ENCODE measurements at regions not wholly inside any gene's neighbourhood (a gene's known extent, or its start where the extent isn't known, plus 50 kb on each side); places are given as distances from the start of the nearest gene placed in this dataset.

DNA sequence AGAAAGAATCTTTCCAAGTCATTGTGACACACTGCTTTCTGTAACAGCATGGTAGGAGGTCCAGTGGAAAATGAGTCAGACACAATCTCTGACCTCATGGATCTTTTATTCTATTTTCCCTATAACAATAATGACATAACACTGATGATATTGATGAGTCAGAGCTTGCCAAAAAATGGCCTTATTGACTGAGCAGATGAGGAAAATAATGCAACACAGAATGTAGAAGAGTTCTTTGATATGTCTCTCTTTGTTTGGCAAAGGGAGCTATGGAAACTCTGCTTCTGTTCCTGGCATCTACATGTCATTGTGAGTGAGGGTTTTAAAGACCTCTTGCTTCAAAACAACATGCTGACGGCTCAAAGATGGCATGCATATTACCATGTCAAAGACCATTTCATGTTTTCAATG, 443.1 kb upstream of the ZNF608 start:
- no peak for DNase-seq

DNA sequence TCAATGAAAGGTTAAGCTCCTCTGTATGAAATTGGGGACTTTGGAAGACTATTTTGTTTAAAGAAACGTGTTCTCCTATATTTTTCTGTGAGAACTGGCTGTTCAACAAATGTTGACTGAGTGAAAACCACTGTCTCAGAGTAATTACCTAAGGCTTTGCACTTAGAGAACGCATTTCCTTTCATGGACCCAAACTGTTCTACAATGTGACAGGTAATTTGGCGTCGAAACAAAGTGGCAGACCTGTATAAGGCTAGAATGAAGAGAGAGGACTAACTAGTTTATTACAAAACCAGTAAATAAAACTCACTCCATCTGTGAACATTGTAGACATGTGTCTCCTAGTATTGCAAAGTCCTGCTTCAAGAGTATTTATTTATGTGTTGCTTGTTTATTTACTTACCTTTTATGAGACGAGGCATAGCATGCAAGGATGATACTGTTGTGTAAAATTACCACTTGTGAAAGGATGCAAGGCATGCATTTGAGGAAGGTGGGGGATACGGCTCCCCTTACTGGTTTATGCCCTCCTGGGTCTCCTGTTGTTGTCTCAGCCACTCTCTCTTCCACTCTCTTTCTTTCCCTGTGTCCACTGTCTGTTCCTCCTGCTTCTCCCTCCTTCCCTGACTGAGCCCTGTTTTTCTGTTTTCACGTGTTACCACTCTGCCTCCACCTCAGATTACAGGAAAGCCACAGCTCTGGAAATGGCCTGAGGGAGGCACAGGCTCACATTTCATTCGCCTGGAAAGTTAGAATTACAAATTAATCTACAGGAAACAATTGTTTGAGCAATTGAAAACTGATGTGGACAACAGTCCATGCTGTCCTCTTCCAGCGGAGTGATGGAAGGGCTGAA, 444.0 kb upstream of the ZNF608 start:
- DNase-seq = no peak

DNA sequence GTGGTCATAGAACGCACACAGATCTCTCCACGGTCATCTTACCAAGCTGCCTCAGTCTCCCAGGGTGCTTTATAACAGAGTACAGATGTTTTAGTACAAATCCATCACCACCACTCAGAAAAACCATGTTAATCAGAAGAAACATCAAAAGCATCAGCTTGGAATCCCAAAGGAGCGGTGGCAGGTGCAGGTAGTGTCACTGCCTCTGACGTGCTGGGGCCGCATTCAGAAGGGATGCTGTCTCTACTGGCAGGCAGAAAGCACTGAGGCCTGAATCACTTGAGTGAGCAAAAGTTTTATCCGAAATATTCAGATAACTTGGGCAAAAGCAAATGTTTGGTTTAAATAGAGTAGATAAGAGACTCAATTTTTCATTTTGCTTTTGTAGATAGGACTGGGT, 448.4 kb upstream of the ZNF608 start:
- DNase-seq = no peak

DNA sequence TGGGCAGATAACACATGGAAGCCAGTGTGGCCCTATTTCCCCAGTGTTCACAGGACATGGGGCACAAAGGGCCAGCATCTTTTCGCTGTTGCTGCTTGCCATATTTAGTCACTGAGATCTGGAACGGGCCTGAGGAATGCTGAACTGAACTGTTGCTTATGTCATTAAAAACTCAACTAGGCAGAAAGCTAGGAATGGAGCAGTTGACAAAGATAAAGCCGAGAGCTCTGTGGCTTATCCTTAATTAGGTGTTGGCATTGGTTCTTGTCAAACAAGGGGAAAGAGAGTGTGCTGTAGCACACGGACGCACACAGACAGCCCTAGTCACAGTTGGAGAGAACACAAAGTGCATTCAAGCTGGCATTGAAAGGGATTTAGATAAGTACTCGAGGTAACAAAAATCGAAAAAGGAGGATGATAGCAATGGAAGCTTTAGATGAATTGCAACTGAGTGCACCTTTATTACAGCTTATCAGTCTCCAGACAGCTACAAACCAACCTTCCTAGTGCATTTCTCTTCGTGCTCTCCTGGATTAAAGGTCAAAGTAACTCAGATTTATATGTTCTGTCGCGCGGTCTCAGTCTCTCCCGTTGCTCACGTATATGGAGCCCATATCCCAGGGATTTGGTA, 450.2 kb upstream of the ZNF608 start:
- DNase-seq = peak; percentile 19 to 40

DNA sequence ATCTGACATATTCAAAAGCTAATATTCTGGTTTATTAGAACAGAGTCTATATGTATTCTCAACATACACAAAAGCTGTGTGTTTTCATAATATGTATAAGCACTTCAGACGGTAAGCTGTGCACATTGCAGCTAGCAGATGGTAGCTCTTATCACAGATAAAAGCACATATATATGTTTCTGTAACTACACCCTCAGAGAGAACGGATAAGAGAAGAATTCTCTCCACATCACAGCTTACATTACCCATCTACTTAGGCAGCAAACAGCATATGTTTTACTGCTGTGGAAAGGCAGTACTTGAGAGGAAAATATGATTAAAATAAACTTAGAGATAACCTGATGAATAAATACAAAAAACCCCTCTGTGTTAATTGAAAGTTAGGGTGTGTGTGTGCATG, 450.9 kb upstream of the ZNF608 start:
- DNase-seq = no peak

DNA sequence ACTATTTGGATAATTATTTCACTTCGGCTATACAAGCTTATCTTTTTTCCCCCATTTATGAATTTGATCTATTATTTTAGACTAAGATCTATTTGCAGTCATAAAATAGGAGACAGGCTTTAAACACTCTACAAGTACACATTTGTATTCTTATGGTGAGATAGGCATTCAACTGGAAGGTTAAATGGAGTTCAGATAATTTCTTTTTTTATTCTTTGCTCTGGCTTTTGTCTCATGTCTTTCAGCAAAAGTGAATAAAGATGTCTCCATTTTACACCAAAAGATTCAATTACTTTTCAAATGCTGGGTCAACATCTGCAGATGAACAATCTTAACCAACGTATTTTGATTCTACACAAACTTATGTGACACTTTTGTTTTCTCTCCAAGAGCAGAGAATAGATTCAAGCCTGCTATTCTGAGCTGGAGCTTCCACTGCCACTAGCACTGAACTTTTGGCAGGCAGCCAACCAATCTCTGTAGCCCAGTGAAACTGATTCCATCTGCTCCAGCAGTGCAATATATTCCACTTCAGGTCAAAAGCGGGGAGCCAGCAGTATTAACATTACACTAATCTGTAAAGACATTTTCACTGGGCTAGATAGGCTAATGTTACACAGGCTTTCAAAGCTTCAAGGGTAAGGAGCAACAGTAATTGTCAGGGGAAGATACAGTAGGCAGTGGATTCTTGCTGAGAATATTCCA, 452.0 kb upstream of the ZNF608 start:
- peak; percentile 86 to 93 for DNase-seq

DNA sequence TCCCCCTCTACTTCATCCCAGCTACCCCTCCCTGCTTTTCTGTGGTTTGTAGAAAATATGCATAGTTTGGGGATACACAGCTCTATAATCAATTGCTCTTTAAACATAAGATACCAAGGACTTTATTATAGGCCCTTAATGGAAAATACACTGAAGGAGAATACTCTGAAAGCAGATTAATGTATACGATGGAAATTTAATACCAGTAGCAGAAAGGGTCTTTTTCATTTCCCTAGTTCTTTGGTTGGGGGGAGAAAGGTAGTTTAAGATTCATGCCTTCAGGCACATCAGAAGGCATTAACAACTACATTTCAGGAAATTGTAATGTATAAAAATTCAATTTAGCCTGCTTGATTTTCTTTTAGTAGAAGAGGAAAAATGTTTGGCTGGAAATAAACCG, 452.9 kb upstream of the ZNF608 start:
- no peak for DNase-seq

DNA sequence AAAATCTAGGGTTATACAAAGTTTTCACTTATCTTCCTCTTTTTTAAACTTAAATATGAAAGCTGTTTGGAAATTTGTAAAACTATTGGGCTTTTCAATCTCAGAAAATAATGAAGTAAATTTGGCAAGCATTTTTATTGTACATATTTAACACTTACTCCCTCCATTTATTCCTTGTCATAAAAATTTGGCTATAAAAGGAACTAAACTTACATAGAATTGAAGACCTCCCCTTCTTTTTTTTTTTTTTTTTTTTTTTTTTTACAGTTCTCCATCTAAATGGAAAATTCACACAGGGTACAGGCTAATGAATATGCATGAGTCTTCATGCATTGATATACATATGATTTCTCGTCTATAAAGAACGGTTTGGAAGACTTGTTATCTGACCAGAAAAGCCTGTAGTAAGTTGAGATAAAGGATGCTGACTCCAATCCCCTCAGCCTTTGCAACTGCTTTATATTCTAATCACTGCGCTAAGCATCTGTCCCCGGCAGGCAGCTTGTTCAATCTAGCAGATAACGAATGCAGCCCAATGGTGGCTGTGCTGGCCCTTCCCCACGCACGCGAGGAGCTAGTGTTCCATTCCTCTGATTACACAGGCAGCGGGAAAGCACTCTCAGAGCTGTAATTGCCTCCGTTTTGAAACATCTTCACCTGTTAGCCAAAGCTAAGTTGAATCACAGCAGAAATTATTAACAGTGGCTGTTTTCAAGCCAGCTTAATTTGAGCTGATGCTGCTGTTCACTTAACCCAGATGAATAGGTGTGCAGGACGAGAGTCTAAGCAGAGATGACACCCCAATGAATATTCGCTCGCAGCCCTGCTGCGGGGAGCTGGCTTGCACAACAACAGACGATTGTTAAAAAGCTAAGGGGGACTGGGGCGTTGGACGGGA, 453.8 kb upstream of the ZNF608 start:
- peak; percentile 20 to 52 for DNase-seq

DNA sequence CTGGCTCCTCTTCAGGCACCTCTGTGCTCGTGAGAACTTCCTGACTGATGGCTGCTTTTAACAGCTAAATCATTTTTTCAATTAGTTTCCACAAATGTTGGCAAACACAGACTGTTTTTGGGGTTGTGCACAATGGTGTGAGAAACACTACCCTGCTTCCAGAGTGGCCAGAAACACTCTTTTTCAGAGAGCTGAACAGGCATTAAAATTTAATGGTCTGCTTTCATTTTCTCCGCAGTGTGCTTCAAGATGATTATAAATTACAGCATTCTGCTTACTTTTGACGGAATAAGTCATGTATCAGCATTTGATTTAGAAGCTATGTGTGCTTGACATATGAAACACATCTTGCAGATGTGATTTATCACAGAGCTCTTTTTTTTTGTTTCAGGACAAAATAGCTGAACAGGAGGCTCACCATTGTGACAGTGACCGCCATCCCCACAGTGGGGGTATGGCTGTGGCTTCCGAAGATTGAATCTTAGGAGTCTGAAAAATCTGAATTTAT, 454.5 kb upstream of the ZNF608 start:
- no peak for DNase-seq

DNA sequence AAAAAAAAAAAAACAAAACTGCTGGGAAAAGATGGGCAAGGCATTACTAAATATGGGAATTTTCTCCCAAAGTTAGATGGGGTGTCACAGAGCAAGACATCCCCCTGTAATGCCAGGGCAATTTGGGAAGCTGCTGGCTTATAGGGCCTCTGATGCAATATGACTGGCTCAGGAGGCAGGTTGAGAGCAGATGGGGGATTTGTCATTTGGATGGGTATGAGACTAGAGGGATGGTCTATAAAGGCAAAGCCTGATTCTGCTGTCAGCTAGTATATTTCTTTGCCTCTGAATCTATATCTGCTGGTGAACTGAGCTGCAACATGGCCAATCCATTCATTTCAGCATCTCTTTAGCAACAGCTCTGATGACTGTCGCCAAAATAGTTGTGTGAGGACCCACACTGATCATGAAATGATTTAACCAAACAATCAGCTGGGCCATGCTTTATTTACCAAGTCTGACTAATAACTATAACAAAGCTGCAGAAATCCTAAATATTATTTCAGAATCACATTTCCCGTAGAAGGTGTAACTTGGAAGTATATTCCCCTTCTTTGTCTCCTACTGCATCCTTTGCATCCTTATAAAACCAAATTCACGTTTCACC, 455.1 kb upstream of the ZNF608 start:
- DNase-seq = no peak

DNA sequence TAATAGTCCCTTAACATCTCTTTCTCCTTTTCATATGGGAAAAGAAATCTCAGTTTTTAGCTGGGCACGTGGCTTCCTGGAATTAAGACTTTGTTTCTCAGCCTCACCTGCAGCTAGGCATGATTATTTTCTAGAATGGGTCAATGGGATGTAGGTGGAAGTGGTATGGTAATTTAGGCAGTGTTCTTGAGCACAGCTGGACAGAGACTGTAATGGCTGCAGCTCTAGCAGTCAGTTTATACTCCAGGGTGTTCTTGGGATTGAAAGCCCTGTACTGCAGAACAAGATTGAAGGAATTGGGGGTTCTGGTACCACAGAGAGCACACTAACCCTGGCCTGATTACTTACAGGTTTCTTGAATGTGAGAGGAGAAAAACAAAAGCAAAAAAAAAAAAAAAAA, 455.9 kb upstream of the ZNF608 start:
- DNase-seq = no peak

DNA sequence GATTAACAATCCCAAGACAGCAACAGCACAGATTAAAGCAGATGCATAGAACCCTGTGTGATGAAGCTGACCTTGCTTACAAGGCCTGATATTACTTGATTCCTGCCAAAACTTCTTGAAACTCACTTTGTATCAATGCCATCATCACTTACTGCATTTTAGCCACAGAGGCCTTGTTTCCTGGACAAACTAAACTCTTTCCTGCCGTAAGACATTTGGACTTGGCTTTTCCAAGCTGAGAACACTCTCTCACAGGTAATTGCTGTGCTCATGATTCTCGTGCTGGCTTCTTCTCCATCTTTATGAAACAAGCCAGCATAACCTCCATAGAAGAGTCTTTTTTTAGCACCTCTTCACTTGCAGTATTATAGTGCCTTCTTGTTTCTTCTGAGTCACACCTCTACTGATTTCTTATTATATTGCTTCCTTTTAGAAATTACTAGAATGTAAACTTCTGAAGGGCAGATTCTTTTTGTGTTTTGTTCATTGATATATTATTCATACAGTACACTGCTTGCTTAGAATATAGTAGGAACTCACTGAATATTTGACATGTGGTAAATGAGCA, 456.5 kb upstream of the ZNF608 start:
- no peak for DNase-seq

DNA sequence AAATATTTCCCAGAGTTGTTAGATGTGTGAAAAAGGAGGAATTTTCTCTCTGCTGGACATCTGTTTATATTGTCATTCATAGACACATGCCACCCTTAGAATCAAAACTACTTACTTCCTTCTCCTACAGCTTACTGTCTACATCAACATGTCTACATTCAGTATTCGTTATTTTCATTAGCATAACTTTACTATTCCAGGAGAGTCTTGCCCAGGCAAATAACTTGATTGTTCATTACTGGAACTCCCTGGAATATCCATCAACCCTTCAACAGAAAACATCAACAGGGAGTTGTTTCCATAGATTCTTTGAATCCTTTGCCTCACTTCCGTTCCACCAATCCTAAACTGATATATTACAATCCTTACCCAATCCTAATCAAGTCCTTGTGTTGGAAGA, 457.5 kb upstream of the ZNF608 start:
- DNase-seq = no peak

DNA sequence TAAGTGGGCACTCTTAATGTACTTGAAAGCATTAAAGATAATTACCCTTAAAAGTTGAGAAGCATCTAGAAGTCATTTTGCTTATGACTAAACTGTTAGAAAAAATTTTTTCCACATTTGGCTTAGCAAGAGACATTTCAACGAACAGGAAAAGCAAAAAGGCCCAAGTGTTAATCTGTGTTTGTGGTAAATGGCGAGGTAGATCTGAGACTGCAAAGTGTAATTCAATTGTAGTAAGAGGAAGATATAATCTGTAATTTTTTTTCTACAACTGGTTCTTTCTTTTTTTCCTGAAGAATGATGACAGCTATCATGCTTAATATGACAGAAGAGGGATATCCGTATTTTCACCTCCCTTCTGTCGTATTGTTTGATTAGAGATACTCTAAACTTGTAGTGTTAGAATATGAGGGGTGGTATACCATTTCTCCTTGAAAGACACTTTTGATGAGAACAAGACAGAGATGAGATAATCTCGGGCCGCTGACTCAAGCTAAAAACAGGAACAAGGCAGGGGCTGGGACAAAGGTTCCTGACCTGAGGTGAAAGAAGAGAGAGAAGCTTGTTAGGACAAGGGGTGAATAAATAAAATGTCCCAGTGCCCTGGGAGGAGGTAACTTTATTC, 459.3 kb upstream of the ZNF608 start:
- no peak for DNase-seq

DNA sequence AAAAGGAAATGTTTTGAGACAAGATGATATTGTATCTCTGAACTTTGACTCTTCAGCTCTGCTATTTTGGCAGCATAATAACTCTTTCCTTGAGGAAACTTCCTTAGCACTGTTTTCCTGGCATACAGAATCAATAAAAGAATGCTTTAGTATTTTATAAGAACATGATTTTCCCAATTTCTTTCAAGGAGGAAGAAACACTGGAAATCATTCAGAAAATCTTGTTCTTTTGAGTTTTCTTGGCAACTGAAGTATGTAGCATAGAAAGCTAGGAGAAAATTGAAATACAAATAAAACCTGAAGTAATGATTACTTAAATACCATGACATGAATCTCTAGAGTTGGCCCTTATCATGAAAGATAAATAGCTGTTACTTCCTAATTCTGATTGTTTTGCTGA, 461.4 kb upstream of the ZNF608 start:
- DNase-seq = no peak

DNA sequence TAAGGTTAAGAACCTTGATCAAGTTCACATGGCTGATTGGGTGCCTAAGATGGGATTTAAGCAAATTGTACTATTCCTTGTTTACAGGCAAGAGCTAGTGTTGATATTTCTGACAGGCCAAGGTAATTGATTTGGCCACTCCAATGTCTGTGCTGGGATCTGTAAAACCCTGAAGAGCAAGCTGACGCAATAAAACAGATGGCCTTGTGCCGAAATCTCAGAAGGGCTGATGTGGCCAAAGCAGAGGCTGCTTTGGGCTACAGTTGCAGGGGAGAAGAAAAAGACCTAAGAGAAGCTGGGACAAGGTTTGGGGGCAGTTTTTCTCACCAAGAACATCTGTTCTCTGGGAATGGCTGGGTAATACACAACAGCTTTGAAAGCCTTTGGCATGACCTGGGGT, 463.2 kb upstream of the ZNF608 start:
- no peak for DNase-seq

DNA sequence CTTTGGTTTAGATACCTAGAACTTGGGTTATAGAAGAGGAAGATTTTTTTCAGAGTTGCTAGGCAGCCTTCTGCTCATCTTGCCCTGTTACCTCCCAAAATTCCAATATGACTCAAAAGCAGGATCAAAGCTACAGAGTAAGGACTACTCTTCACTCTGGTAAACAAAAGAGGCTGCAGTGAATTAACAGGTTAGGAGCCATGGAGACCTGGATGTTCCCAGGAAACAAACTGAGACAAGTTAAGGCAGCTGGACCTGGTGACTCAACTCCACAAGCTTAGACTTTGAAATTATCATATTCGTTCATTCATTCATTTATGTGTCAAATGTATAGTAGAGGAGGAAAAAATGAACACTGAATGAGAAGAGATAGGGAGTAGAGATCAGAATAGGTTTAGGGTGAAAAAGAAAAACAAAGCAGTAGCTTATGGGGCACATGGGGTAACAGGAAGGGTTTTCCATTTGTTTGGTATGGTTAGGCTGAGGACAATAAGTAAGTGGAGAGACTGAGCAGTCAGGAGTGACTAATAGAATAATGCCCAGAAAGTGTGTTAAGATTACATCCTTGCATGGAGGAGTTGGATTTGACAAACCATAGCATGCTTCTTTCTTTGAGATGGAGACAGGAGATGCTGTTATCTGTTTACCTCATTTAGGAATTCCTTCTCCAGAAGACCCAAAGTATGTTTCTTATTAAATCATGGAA, 464.0 kb upstream of the ZNF608 start:
- DNase-seq = no peak

DNA sequence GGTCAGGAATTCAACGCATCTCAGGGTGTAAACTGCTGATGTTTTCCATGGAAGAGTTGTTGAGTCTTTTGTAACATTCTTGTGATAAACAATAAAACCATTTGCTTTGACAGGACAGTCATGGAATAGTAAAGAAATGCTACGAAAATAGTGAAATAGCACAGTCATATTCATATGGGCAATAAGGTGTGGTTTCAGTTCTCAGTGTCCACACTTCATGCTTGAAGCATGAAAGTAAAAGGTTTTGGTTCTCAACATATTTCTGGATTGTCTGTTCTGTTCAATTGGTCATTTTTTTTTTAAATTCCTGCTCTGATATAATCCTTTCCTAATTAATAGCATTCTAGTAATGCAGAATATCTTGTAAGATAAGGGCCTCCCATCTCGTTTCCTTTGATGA, 467.6 kb upstream of the ZNF608 start:
- DNase-seq = no peak

DNA sequence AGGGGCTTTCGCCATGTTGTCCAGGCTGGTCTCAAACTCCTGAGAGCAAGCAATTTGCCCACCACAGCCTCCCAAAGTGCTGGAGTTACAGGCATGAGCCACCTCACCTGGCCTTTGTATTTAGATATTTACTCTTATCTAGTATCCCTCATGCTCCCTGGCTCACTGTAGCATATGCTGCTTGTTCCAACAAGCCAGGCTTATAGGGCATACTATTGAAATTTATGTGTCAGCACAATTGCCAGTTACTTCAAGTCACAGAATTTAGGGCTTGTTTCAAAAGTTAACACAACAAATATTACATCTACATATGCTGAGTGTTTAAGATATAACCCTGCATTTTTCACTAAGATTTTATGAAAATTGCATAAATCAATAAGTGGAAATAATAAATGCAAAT, 469.2 kb upstream of the ZNF608 start:
- DNase-seq = no peak

DNA sequence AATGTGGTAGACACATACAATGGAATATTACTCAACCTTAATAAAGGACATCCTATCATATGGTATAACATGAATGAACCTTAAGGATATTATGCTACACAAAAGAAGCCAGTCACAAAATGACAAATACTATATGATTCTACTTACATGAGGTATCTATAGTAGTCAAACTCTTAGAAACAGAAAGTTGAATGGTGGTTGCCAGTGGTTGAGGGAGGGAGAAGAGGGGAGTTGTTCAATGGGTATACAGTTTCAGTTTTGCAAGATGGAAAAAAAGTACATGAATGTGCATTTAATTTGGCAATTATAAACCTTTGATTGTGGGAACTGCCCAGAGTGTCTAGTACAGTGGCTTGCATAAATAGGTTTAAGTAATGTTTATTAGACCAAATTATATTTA, 473.3 kb upstream of the ZNF608 start:
- DNase-seq = no peak

DNA sequence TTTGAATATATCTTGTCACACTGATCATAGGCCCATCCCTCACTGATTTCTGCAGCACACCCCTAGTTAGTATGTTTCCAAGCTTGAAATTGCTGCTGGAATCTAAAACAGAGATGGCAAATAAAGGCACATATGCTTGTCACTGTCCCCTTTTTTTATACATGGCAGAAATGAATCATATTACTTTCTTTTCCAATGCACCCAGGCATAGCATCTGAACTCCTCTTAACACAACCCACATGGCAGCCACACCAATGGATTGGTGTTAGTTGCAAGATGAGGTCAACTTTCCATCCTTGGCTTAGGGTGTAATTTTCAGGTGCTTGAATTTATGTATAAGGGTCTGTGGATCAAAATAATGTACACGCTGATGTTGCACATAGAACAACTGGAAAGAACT, 473.8 kb upstream of the ZNF608 start:
- DNase-seq = no peak

All from NCI-H187 (cell line).